ENCODE measurements at regions not wholly inside any gene's neighbourhood (a gene's known extent, or its start where the extent isn't known, plus 50 kb on each side); places are given as distances from the start of the nearest gene placed in this dataset.

GRCh38 chr3:66592927-66593625 is 92.3 kb upstream of the LRIG1 start:
- Mint-ChIP-seq H3K27ac (ENCODE audit: unreplicated experiment) (peak overlapping the region; percentile 54), H3K4me1 (ENCODE audit: unreplicated experiment) (peaks cover 46% of the 10 kb centered on the region), H3K27me3 (ENCODE audit: unreplicated experiment) (no peaks in the 10 kb centered on the region)

GRCh38 chr3:66593978-66594377 is 93.2 kb upstream of the LRIG1 start:
- Mint-ChIP-seq H3K9me3 (ENCODE audit: unreplicated experiment) (no peaks in the 10 kb centered on the region), H3K27me3 (ENCODE audit: unreplicated experiment) (no peaks in the 10 kb centered on the region), H3K27ac (ENCODE audit: unreplicated experiment) (peak overlapping the region; percentile 49), H3K36me3 (ENCODE audit: unreplicated experiment) (no peaks in the 10 kb centered on the region), H3K4me1 (ENCODE audit: unreplicated experiment) (peaks cover 48% of the 10 kb centered on the region), H3K4me3 (ENCODE audit: unreplicated experiment) (no peak overlapping the region)
- TF ChIP-seq CTCF (IDR thresholded peaks at IDR 0.05): no peak
- DNase-seq (ENCODE audit: extremely low spot score, unreplicated experiment): no peak

More at GRCh38 chr3:66592927-66593625, 92.3 kb upstream of the LRIG1 start:
- no peak overlapping the region for H3K4me3 Mint-ChIP-seq (ENCODE audit: unreplicated experiment)
- DNase-seq (ENCODE audit: extremely low spot score, unreplicated experiment): no peak
- no peaks in the 10 kb centered on the region for H3K9me3 Mint-ChIP-seq (ENCODE audit: unreplicated experiment)
- TF ChIP-seq CTCF (IDR thresholded peaks at IDR 0.05): no peak
- no peaks in the 10 kb centered on the region for H3K36me3 Mint-ChIP-seq (ENCODE audit: unreplicated experiment)

GRCh38 chr3:66597308-66597863 is 96.6 kb upstream of the LRIG1 start:
- TF ChIP-seq CTCF (IDR thresholded peaks at IDR 0.05): no peak
- Mint-ChIP-seq H3K27me3 (ENCODE audit: unreplicated experiment) (peaks cover 3% of the 10 kb centered on the region), H3K36me3 (ENCODE audit: unreplicated experiment) (no peaks in the 10 kb centered on the region), H3K27ac (ENCODE audit: unreplicated experiment) (no peak overlapping the region), H3K4me1 (ENCODE audit: unreplicated experiment) (peaks cover 31% of the 10 kb centered on the region), H3K9me3 (ENCODE audit: unreplicated experiment) (no peaks in the 10 kb centered on the region), H3K4me3 (ENCODE audit: unreplicated experiment) (no peak overlapping the region)
- DNase-seq (ENCODE audit: extremely low spot score, unreplicated experiment): no peak

- H3K27ac Mint-ChIP-seq (ENCODE audit: unreplicated experiment): peak overlapping the region; percentile 56
- peaks cover 3% of the 10 kb centered on the region for H3K27me3 Mint-ChIP-seq (ENCODE audit: unreplicated experiment)
- H3K9me3 Mint-ChIP-seq (ENCODE audit: unreplicated experiment): no peaks in the 10 kb centered on the region
- no peaks in the 10 kb centered on the region for H3K36me3 Mint-ChIP-seq (ENCODE audit: unreplicated experiment)
- no peak overlapping the region for H3K4me3 Mint-ChIP-seq (ENCODE audit: unreplicated experiment)
- no peak for DNase-seq (ENCODE audit: extremely low spot score, unreplicated experiment)
- H3K4me1 Mint-ChIP-seq (ENCODE audit: unreplicated experiment): peaks cover 23% of the 10 kb centered on the region
- TF ChIP-seq CTCF (IDR thresholded peaks at IDR 0.05): no peak
Measured at GRCh38 chr3:66598168-66598567, 97.3 kb upstream of the LRIG1 start.

GRCh38 chr3:66602237-66602636 is 101.4 kb upstream of the LRIG1 start:
- Mint-ChIP-seq H3K4me1 (ENCODE audit: unreplicated experiment) (peaks cover 13% of the 10 kb centered on the region), H3K36me3 (ENCODE audit: unreplicated experiment) (no peaks in the 10 kb centered on the region), H3K9me3 (ENCODE audit: unreplicated experiment) (no peaks in the 10 kb centered on the region), H3K27me3 (ENCODE audit: unreplicated experiment) (peaks cover 3% of the 10 kb centered on the region), H3K27ac (ENCODE audit: unreplicated experiment) (no peak overlapping the region), H3K4me3 (ENCODE audit: unreplicated experiment) (no peak overlapping the region)
- no peak for TF ChIP-seq CTCF (IDR thresholded peaks at IDR 0.05)
- no peak for DNase-seq (ENCODE audit: extremely low spot score, unreplicated experiment)

All from osteocyte (in vitro differentiated cells).